CD4-positive, alpha-beta memory T cell (primary cell): ENCODE measurements at regions not wholly inside any gene's neighbourhood (a gene's known extent, or its start where the extent isn't known, plus 50 kb on each side); places are given as distances from the start of the nearest gene placed in this dataset.
"Not testable (repeated sequence)": the region's sequence is repeated elsewhere in the genome, so short reads cannot be mapped to it uniquely, and the experiment has no call there.

Experiments used
- CTCF ChIA-PET: fragments of 350-600 bp; sonication (Branson Sonifier 250); formaldehyde crosslinking; loops from one replicate; lab custom pipeline; 2021; ENCODE audit warnings: inconsistent platforms; ENCODE audit not compliant: partially characterized antibody; lab: Charles Lee
- POLR2A ChIA-PET: fragments of 350-600 bp; sonication (Branson Sonifier 250); formaldehyde crosslinking; loops from one replicate; lab custom pipeline; 2021; ENCODE audit not compliant: partially characterized antibody; lab: Charles Lee
- DNase-seq, 5 donors: peaks; one replicate each; pipeline versions ENCODE4 v3.0.0 to v3.0.0-alpha.2; 2020 to 2022; ENCODE audit warnings: mixed read lengths in 1 of 5
- H3K27ac ChIP-seq: one replicate; pipeline ENCODE4 v1.7.0; 2013; ENCODE audit warnings: low read depth, low read length
- H3K27me3 ChIP-seq: 2 replicates; pipeline ENCODE4 v1.7.0; 2013; ENCODE audit warnings: mild to moderate bottlenecking, low read length, moderate library complexity; ENCODE audit not compliant: insufficient read depth
- H3K36me3 ChIP-seq: 2 replicates; pipeline ENCODE4 v1.7.0; 2013; ENCODE audit warnings: mild to moderate bottlenecking, low read length, moderate library complexity; ENCODE audit not compliant: insufficient read depth
- H3K4me1 ChIP-seq: 2 replicates; pipeline ENCODE4 v1.7.0; 2013; ENCODE audit warnings: mild to moderate bottlenecking, low read length, moderate library complexity; ENCODE audit not compliant: insufficient read depth
- H3K4me3 ChIP-seq, 2 donors: one replicate each; pipeline ENCODE4 v1.7.0; 2013; ENCODE audit warnings: low read length in 2 of 2, mild to moderate bottlenecking in 1 of 2
- H3K9me3 ChIP-seq, 2 donors: one replicate each; pipeline ENCODE4 v1.7.0; 2013; ENCODE audit warnings: low read length in 2 of 2, control low read depth in 1 of 2; ENCODE audit not compliant: control insufficient read depth in 1 of 2
- H3K27ac Mint-ChIP-seq, 7 donors: one replicate each; pipeline ENCODE4 v1.8.0; 2020 to 2021; ENCODE audit warnings: mixed read lengths in 7 of 7, mild to moderate bottlenecking in 6 of 7, inconsistent platforms in 3 of 7, moderate library complexity in 3 of 7
- H3K27me3 Mint-ChIP-seq, 2 donors: one replicate each; pipeline ENCODE4 v1.8.0; 2020 to 2021; ENCODE audit warnings: mixed read lengths in 2 of 2
- H3K36me3 Mint-ChIP-seq, 2 donors: one replicate each; pipeline ENCODE4 v1.8.0; 2020 to 2021; ENCODE audit warnings: mixed read lengths in 2 of 2, inconsistent platforms in 1 of 2, mild to moderate bottlenecking in 1 of 2
- H3K4me1 Mint-ChIP-seq, 4 donors: one replicate each; pipeline ENCODE4 v1.8.0; 2020 to 2021; ENCODE audit warnings: mixed read lengths in 4 of 4, mild to moderate bottlenecking in 1 of 4
- H3K4me3 Mint-ChIP-seq, 8 donors: one replicate each; pipeline ENCODE4 v1.8.0; 2020 to 2021; ENCODE audit warnings: mixed read lengths in 8 of 8, mild to moderate bottlenecking in 7 of 8, moderate library complexity in 6 of 8, inconsistent platforms in 3 of 8
- H3K9me3 Mint-ChIP-seq, 8 donors: one replicate each; pipeline ENCODE4 v1.8.0; 2020 to 2021; ENCODE audit warnings: mixed read lengths in 8 of 8, mild to moderate bottlenecking in 5 of 8, inconsistent platforms in 3 of 8, moderate library complexity in 1 of 8
- intact Hi-C: fragments of 100-400 bp; cut with micrococcal nuclease; formaldehyde crosslinking; loops from one replicate; pipeline ENCODE4 v1.15.1; 2023

DNA sequence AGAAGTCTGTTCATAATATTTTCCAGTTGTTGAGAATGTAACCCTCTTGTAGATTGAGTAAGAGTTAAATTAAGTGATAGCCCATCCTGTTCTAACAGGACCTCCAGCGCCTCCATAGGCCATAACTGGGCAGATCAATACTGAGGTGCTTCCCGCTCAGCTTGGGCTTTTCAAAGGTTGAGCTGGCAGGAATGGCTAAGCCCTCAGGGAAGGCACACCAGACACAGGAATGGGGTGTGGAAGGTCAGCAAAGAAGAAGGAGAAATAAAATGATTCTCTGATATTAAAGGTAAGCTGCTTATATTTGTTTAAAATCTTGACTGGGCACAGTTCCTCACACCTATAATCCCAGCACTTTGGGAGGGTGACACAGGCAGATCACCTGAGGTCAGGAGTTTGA is 737.8 kb upstream of the TPTE start:
- H3K27ac ChIP-seq, DNase-seq, H3K27ac Mint-ChIP-seq, H3K36me3 Mint-ChIP-seq, H3K27me3 ChIP-seq, H3K36me3 ChIP-seq, POLR2A ChIA-PET, H3K4me1 ChIP-seq, H3K4me3 Mint-ChIP-seq, intact Hi-C loops, CTCF ChIA-PET, H3K4me3 ChIP-seq, H3K4me1 Mint-ChIP-seq, H3K27me3 Mint-ChIP-seq, H3K9me3 ChIP-seq: not testable (repeated sequence)
- H3K9me3 Mint-ChIP-seq = peaks cover 4 to 59% (median 35%) of the 10 kb centered on the region in 8 donors

DNA sequence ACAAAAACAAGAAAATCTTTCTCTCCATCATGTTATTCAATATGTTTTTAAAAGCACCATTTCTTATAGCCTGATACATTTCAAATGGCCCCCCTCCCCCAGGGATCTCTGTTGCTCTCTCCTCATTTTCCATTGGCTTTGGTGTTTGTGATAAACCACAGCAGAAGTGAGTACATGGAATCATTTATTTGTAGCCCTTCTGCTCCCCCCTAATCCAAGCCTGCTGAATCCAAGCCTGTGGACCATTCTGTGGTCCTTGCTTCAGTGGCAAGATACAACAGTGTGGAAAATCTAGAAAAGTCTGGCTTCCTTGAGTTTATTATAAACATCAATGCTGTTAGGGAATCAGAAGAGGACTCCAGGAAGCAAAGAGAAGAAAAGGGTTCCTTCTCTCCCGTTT is 737.2 kb upstream of the TPTE start:
- H3K27ac Mint-ChIP-seq, CTCF ChIA-PET, H3K9me3 ChIP-seq, H3K4me1 Mint-ChIP-seq, H3K27me3 ChIP-seq, H3K27me3 Mint-ChIP-seq, H3K27ac ChIP-seq, POLR2A ChIA-PET, DNase-seq, H3K4me3 ChIP-seq, H3K36me3 ChIP-seq, H3K4me1 ChIP-seq, intact Hi-C loops, H3K36me3 Mint-ChIP-seq, H3K4me3 Mint-ChIP-seq: not testable (repeated sequence)
- H3K9me3 Mint-ChIP-seq = peaks cover 4 to 61% (median 38%) of the 10 kb centered on the region in 8 donors

DNA sequence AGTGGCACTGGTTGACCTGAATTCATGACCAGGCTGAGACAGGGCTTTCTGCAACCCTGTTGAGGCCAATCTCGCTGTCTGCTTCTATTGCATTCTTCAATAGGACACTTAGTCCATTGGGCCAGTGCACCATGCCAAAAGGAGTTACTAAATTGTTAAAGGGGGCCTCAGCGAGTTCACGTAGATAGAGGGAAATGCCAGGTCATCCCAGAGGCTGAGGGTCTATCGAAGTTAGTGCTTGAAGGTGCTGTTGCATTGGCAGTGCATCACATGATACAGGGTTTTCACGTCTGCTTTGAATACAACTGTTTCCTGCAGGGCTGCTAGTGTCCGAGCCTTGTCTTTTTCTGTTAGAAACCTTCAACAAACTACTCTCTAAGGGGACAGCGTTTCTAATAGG is 735.3 kb upstream of the TPTE start:
- H3K4me1 Mint-ChIP-seq, H3K36me3 ChIP-seq, CTCF ChIA-PET, POLR2A ChIA-PET, H3K27ac ChIP-seq, H3K27me3 Mint-ChIP-seq, H3K4me3 Mint-ChIP-seq, H3K4me3 ChIP-seq, H3K27ac Mint-ChIP-seq, intact Hi-C loops, H3K27me3 ChIP-seq, H3K4me1 ChIP-seq, H3K36me3 Mint-ChIP-seq, DNase-seq, H3K9me3 ChIP-seq: not testable (repeated sequence)
- H3K9me3 Mint-ChIP-seq = peaks cover 4 to 64% (median 40%) of the 10 kb centered on the region in 8 donors

DNA sequence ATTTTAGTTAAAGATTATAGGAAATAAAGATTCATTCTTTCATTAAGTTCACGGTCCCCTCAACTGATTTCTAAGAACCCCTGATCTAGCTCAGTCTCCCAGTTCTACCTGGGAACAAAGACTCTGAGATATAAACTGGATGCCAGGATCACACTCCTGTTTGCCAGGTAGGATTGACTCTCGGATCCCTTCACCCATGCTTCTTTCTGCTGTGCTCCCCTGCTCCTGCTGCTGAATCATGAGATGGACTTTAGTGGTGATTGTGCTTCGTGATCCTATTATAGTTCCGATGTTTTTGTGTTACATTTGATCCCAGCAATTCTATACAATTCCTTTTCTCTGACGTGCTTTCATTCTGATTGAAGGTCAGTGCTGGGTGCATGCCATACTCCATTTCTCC is 733.1 kb upstream of the TPTE start:
- H3K4me3 ChIP-seq, H3K4me1 ChIP-seq, H3K4me1 Mint-ChIP-seq, H3K27me3 Mint-ChIP-seq, intact Hi-C loops, DNase-seq, H3K4me3 Mint-ChIP-seq, H3K27me3 ChIP-seq, POLR2A ChIA-PET, H3K27ac Mint-ChIP-seq, H3K36me3 Mint-ChIP-seq, CTCF ChIA-PET, H3K27ac ChIP-seq, H3K36me3 ChIP-seq, H3K9me3 ChIP-seq: not testable (repeated sequence)
- peaks cover 10 to 59% (median 42%) of the 10 kb centered on the region in 8 donors for H3K9me3 Mint-ChIP-seq

DNA sequence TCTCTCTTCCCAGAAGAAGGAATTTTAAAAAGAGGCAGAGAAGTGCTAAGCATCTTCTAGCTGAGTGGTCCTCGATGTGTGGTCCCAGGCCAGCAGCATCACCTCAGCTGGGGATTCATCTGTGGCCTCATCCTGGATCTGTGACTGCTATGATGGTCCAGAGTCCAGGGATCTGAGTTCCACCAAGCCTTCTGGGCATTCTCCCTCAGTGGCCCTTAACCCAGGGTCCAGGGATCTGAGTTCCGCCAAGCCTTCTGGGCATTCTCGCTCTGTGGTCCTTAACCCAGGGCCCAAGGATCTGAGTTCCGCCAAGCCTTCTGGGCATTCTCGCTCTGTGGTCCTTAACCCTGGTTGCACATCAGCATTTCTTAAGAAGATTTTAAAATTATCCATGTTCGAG is 731.0 kb upstream of the TPTE start:
- H3K4me3 ChIP-seq, H3K27ac ChIP-seq, H3K9me3 ChIP-seq, intact Hi-C loops, H3K36me3 ChIP-seq, POLR2A ChIA-PET, H3K4me1 ChIP-seq, DNase-seq, H3K27ac Mint-ChIP-seq, H3K4me3 Mint-ChIP-seq, H3K4me1 Mint-ChIP-seq, H3K27me3 ChIP-seq, H3K36me3 Mint-ChIP-seq, CTCF ChIA-PET, H3K27me3 Mint-ChIP-seq: not testable (repeated sequence)
- H3K9me3 Mint-ChIP-seq = peaks cover 8 to 67% (median 37%) of the 10 kb centered on the region in 8 donors

DNA sequence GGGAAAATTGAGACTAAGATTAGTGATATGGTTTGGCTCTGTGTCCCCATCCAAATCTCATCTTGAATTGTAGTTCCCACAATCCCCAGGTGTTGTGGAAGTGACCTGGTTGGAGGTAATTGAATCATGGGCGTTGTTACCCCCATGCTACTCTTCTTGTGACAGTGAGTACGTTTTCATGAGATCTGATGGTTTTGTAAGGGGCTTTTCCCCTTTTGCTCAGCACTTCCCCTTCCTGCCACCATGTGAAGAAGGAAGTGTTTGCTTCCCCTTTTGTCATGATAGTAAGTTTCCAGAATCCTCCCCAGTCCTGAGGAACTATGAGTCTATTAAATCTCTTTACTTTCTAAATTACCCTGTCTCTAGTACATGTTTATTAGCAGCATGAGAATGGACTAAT is 729.9 kb upstream of the TPTE start:
- POLR2A ChIA-PET, H3K27me3 Mint-ChIP-seq: not testable (repeated sequence)

DNA sequence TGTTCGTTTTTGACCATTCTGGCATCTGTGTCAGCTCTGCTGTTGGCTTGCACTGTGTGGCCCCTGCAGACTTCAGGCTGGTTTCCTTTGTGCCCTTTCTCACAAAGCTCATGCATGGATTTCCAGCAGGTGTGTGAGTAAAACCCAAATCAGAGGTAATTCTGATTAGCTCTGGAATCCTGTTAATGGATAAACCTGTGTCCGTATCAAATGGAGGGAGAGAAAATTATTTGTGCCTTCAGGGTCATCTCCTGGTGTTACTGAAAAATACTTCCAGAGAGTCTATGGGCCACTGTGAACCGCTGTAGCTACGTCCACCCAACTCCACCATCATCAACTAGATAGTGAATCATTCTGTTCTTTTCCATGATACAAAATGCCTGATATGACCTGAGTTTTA is 726.1 kb upstream of the TPTE start:
- H3K27ac ChIP-seq, CTCF ChIA-PET, H3K36me3 ChIP-seq, H3K4me3 ChIP-seq, H3K27me3 Mint-ChIP-seq, H3K27ac Mint-ChIP-seq, H3K4me3 Mint-ChIP-seq, POLR2A ChIA-PET, DNase-seq, H3K4me1 ChIP-seq, H3K4me1 Mint-ChIP-seq, H3K9me3 ChIP-seq, intact Hi-C loops, H3K36me3 Mint-ChIP-seq, H3K27me3 ChIP-seq: not testable (repeated sequence)
- peaks cover 6 to 46% (median 19%) of the 10 kb centered on the region in 8 donors for H3K9me3 Mint-ChIP-seq

More for the DNA sequence above, 729.9 kb upstream of the TPTE start:
- intact Hi-C loops, H3K9me3 ChIP-seq, H3K27me3 ChIP-seq, H3K4me3 ChIP-seq, H3K36me3 ChIP-seq, H3K4me3 Mint-ChIP-seq, DNase-seq, H3K4me1 Mint-ChIP-seq, CTCF ChIA-PET, H3K4me1 ChIP-seq, H3K36me3 Mint-ChIP-seq, H3K27ac ChIP-seq, H3K27ac Mint-ChIP-seq: not testable (repeated sequence)
- peaks cover 8 to 69% (median 31%) of the 10 kb centered on the region in 8 donors for H3K9me3 Mint-ChIP-seq

DNA sequence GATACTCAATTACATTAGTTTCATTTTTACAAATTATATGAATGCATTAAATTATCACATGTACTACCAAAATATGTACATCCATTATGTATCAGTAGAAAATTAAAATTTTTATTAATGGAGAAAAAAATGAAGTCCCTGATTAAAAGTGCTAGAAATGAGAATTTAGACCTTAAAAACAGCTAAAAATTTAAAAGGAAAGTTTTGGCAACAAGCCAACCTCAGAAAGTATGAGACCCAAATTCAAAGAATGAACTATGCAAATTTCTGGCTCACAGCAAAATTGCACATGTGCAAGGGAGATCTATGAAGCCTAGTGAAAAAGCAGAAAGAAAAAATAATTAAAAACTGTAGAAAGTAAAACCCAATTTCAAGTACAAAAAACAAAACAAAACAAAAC is 725.1 kb upstream of the TPTE start:
- CTCF ChIA-PET, H3K27me3 ChIP-seq, DNase-seq, H3K27ac Mint-ChIP-seq, H3K4me3 Mint-ChIP-seq, H3K27me3 Mint-ChIP-seq, H3K4me1 Mint-ChIP-seq, H3K4me3 ChIP-seq, H3K36me3 ChIP-seq, H3K27ac ChIP-seq, intact Hi-C loops, H3K4me1 ChIP-seq, H3K36me3 Mint-ChIP-seq, POLR2A ChIA-PET, H3K9me3 ChIP-seq: not testable (repeated sequence)
- peaks cover 6 to 42% (median 18%) of the 10 kb centered on the region in 8 donors for H3K9me3 Mint-ChIP-seq
